GM18951 (cell line): ENCODE measurements at regions not wholly inside any gene's neighbourhood (a gene's known extent, or its start where the extent isn't known, plus 50 kb on each side); places are given as distances from the start of the nearest gene placed in this dataset.

Experiments used
- POLR2A ChIP-seq: IDR thresholded peaks from 4 replicates; pipeline ENCODE4 v1.6.1; 2011; ENCODE audit warnings: mild to moderate bottlenecking; ENCODE audit not compliant: insufficient read length, insufficient read depth; ENCODE audit errors: extremely low read depth
- in situ Hi-C: fragments of 300-500 bp; cut with MboI; formaldehyde crosslinking; loops from one replicate; pipeline ENCODE4 v1.12.0; 2022; ENCODE audit warnings: low sequenced_read_pairs, mixed read lengths, inconsistent platforms; ENCODE audit not compliant: unreplicated experiment

DNA sequence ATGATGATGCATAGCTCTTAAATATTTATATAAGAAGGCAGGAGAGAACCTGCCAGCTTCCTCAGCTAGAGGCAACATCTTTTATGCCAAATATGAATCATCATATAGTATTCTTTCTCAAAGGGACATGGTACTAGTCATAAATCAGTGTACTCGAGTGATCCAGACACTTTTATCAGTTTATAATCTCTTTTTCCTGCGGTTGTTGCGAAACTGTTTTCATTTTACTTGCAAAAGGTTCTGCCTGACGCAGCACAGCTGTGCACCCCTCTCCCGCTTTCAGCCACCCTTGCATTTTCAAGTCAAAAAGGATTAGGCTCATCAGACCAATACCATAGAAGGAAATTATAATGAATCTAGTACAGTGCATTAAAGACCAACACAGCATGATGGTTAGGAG lies 332.3 kb upstream of the PRKCQ start:
- in situ Hi-C loops = no loop called here

DNA sequence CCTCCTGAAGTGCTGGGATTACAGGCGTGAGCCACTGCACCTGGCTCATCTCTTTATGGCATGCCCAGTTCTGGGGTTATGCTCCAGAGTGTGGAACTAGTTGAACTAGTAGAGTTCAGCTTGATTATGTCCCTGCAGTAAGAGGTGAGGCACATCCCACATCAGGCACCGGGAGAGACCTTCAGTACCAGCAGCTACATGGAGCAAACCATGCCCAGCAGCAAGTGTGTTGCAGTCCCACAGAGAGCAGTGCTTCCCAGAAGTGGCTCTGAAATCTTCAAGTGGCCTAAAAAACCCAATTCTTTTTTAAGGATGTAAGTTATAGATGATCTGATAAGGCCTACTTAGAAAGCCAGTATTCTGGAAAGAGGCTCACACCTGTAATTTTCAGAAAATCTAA lies 331.9 kb upstream of the PRKCQ start:
- in situ Hi-C loops = no loop called here
- TF ChIP-seq POLR2A = no peak

More for the DNA sequence above, 332.3 kb upstream of the PRKCQ start:
- TF ChIP-seq POLR2A = no peak

DNA sequence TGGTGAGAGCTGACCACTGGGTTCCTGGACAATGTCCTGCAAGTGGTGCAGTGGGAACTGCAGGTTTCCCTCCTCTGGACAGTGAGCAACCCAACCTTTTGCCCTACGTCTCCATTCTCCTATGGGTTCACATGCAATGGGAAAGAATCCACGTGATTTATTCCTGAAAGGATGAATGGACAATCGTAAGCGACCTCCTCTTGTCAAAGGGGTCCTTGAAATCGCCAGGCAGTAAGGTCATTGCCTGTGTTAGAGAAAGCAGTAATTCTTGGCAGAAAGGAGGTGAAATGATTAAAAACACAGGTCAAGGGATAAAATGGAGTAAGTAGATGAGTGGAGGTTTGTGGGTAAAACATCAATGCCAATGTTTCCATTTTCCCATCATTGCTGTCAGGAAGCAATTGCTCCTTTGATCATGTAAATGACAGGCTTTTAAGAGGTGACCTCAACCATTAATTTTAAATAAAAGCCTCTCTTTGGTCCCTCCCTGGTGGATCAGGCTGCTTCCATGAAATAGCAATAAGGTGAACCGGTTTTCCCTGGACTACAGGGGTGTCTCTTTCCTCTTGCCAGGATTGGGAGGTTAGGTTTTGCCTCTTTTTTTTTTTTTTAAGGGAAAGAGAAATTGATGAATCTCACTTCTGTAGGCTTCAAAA lies 330.0 kb upstream of the PRKCQ start:
- in situ Hi-C loops = no loop called here
- no peak for TF ChIP-seq POLR2A

DNA sequence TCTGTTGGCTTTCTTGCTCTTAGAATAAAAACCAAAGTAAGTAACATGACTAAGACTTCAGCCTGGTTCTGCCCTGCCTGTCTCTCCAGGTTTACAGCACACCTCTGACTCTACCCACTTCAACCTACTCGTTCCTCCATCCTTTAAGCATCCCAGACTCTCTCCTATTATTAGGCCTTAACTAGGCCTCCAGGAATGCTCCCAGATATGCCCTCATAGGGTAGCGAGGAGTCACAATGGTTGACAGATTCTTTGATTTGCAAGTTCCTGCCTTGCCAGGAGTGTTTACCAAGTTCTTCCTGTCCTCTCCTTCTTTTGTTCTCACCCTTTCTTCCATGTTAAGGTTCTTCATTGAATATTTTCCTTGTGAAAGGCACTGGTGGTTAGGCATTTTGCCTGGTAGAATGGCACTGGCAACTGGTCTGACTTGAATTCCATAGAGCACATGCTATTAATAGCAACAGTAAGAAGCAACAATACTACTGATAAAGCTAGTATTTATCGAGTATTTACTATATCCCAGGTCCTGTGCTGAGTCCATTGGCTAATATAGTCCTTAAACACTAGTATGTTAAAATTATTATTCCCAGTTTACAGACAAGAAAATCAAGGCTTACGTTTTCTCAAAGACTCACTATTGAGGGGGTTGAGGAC lies 327.9 kb upstream of the PRKCQ start:
- in situ Hi-C loops = no loop called here
- TF ChIP-seq POLR2A = no peak

DNA sequence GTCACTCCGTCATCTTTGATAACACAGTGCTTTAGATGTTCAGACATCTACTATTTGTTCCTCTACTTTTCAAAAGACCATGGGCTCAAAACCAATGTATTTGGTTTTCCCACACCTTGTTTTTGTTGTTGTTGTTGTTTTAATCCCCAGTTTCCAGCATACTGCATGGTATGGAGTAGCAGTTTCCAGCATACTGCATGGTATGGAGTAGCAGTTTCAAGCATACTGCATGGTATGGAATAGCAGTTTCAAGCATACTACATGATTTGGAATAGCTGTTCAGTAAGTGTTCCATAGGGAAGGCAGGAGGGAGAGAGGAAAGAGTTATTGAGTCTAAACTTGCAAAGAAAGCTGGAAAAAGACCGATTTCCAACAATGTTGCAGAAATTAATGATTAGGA lies 314.3 kb upstream of the PRKCQ start:
- TF ChIP-seq POLR2A = no peak
- in situ Hi-C loops = no loop called here

DNA sequence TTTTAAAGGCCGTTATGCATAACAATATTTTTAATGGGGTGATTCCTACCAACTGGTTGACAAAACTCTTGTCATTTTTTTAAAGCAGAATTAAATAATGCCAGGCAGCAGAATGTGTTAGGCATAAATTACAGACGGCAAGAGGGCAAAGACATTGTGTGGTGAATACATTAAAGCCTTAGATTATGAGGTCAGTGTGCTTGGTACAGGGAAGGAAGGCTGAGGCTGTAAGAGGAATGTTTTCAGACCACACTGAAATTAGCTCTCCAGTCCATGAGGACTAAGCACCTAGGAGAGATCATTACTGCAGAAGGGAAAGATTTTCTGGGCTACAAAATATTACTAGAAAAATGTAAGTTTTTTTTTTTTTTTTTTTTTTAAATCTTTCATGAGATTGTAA lies 312.8 kb upstream of the PRKCQ start:
- no peak for TF ChIP-seq POLR2A
- in situ Hi-C loops = no loop called here

DNA sequence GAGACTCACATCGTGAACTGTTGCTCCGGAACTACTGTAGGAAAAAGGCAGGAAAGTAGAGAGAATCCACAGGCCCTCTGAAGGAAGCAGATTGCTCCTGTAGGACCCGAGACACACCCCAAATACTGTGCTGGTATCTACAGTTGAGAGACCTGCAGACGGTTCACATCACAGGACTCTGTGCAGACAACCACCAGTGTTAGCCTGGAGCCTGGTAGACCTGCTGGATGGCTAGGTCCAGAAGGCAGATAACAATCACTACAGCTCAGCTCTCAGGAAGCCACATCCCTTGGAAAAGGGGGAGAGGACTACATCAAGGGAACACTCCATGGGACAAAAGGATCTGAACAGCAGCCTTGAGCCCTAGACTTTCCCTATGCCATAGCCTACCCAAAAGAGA lies 311.8 kb upstream of the PRKCQ start:
- no peak for TF ChIP-seq POLR2A
- in situ Hi-C loops = no loop called here

DNA sequence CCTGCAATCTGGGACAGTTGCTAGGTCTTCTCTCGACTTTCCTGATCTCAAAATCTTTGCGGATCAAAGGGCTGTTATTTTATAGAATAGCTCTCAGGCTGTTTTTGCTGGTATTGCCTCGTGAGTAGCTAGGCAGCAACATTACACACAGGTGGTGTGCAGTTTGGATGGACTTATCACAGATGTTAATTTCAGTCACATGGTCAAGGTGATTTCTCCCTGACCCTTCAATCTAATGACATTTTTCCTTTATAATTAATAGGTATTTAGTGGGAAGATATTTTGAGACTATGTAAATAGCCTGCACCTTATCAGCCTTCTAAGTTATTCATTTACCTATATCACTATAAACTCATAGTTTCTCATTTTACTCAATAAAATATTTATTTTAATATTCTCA lies 309.6 kb upstream of the PRKCQ start:
- in situ Hi-C loops = no loop called here

DNA sequence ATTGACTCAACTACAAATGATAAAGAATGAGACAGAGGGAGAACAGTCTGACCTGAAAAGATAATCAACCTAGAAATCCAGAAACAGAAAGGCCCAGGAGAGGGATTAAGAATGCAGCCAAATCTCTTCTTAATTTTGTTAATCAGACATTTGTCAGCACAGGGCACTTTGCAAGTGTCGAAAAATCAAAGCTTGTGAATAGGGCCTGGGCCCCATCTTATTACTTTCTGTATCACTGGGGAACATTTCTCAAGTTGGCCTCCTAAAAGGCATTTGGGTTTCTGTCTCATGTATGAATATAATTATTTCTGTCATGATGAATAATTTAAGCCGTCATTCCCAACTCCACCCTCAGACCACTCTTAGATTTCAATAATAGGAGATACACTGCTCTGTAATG lies 308.4 kb upstream of the PRKCQ start:
- in situ Hi-C loops = no loop called here
- no peak for TF ChIP-seq POLR2A

More for the DNA sequence above, 309.6 kb upstream of the PRKCQ start:
- TF ChIP-seq POLR2A = no peak

DNA sequence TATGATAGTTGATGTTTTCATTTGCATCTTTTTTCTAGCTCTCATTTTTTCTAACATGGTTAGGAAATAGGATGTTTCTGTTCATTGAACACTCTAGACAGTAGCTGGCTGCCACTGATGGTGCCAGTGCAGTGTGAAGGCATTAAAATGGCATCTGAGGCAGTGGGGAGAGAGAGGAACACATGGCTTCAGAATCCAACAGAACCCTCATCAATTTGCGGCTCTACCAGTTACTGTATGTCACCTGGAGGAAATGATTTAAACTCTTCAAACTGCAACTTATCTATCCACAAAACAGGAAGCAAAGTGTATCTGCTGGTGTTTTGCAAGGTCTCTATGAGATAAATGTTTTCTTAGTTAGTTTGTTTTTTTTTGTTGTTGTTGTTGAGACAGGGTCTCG lies 305.2 kb upstream of the PRKCQ start:
- in situ Hi-C loops = no loop called here
- TF ChIP-seq POLR2A = no peak

DNA sequence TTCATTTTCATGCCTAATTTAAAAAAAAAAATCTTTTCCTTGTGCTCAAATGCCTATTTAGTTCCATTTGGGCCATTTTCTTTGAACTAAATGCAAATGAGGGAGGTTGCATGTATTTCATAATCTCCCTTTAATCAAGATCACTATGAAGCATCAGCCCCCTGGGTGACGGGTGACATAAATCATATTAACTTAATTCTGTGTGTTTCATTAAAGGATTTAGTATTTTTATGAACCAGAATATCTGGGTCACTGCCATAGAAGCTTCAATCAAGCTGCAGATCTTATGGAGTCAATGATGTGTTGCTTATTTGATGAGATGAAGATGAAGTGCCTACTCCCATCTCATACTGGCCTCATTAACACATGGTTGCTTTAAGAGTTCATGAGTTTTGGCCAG lies 301.9 kb upstream of the PRKCQ start:
- TF ChIP-seq POLR2A = no peak
- in situ Hi-C loops = no loop called here

DNA sequence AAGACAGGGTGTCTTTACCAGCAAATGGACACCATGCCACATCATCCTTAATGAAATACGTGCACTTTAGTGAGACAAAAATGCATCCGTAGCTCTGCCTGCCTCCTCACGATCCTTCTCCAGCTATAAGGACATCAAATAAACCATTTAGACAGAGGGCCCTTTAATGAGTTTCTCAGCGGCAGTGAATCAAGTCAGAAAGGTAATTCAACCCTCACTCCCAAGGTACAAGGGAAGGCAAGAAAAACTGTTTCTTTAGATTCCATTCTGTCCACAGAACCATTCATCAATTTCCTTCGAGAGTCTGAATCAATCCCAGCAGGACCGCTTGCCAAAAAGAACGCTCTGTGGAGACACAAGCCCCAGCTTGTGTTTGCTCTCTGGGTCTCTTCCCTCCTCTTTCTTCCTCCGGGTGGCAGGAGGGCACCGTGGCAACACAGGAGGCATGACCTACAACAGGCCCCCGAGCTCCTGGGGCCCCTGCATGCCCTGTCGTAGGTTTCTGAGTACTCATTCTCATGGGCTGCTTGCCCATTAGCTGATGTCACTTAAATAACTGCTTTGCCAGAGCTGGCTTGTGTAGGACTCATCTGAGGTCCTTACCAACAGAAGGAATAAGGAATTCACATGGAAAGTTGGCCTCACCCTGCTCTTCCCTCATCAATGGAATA lies 297.8 kb upstream of the PRKCQ start:
- TF ChIP-seq POLR2A = no peak
- in situ Hi-C loops = no loop called here

DNA sequence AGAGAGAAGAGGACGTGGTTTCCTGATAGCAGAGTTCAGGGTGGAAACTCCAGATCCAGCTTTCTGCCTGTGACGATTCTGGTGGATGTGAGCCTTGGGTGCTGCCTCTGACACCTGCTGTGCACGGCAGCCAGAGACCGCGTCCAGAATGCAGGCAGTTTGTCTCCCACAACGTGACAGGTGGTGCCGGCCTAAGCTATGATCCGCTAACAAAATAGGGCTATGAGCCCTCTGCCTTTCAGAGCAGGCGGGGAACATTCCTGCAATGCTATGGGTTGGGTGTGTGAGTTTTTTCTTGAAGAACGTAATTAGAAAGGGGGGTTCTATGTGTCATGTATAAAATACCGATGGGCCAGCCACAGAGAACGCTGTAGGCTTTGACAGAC lies 297.3 kb upstream of the PRKCQ start:
- in situ Hi-C loops = no loop called here
- no peak for TF ChIP-seq POLR2A

DNA sequence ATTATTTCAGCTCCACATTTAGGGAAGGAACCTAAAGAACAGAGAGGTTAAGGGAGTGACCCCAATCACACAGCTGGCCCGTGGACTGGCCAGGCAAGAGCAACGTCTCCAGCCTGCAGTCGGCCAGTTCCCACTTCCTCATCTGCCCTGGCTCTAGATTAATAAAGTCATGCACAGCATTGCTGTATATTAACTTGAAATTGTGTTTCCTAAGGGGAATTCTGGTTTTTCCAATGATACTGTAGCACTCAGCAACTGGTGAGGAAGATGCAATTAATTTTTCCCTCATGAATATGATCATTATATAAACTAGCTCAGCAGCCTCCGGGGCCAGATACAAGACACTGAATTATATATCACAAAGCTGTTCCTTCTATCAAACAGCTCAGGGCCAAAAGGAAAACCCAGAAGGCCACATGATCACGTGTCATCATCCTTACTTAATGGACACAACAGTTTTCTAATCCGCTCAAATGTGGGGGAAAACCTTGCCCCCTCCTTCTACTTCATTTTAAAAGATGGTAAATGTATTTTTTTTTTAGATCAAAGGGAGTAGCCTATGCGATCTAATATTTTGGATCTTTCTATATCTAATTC lies 295.3 kb upstream of the PRKCQ start:
- TF ChIP-seq POLR2A = no peak
- in situ Hi-C loops = no loop called here
